ENCODE measurements at regions not wholly inside any gene's neighbourhood (a gene's known extent, or its start where the extent isn't known, plus 50 kb on each side); places are given as distances from the start of the nearest gene placed in this dataset.
A peak's percentile ranks its signal among the peaks of the same experiment; 100 is the strongest.

DNA sequence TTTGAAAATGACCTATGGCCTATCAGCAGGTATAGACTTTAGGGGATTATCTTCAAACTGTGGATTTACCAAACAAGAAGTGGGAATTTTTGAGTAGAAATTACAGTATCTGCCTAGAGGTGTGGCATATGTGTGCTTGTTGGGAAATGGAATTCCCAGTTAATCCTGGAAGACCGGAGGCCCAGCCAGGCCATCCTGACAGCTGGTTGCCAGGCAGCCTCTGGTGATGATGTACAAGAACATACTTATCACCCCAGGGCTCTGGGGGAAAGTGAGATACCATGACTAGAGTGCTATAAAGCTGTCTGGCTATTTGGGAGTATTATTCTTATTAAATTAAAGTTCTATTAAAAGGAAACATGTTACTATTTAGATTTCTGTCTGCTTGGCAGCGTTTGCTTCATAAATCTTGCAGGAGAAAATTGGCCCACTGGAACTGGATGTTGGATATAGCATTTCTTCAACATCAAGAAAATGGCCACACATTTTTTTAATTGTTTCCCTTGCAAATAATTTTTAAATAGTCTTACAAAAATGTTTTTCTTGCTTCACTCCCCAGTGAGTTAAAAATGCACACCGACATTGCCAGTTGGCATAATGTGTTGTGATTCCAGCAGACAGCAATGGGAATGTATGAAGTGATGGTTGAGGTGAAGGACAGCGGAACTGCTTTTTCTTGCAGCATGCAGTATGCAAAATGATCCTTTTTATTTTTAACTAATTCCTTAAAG is 187.8 kb downstream of the MYLK4 start:
- DNase-seq (ENCODE audit: low read depth) = no peak

DNA sequence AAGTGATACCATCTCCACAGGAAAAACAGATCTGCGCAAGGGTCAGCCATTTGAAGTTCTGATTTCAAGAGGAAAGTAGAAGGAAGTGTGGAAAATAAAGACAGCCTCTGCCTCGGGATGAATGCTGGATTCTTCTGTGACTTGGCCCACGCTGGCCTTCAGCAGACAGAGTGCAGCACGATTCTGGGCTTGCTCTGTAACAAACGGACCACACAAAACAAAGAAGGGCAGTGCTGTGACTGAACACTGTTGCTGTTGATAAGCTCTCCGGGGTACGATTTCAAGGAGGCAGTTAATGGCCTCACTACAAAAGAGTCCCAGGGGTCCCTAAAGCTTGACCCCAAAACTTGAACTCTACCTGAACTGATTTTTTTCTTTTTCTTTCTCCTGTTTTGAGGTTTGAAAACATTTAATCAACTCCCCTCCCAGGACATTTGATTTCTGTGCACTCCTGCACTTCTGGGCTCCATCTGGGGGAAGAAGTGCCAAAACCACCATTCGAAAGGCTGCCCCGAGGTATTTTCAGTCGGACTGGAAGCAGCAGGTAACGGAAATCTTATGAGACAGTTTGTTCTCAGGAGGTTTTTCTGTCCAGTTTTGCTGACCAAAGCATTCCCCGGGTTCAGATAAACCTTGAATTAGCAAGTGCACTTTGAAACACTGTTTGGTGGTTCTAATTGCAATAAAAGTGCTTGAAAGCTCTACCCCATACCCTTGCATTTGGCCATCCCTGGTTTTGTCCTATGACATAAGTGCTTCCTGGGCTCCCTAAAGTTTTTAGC is 189.6 kb downstream of the MYLK4 start:
- DNase-seq (ENCODE audit: low read depth) = no peak

DNA sequence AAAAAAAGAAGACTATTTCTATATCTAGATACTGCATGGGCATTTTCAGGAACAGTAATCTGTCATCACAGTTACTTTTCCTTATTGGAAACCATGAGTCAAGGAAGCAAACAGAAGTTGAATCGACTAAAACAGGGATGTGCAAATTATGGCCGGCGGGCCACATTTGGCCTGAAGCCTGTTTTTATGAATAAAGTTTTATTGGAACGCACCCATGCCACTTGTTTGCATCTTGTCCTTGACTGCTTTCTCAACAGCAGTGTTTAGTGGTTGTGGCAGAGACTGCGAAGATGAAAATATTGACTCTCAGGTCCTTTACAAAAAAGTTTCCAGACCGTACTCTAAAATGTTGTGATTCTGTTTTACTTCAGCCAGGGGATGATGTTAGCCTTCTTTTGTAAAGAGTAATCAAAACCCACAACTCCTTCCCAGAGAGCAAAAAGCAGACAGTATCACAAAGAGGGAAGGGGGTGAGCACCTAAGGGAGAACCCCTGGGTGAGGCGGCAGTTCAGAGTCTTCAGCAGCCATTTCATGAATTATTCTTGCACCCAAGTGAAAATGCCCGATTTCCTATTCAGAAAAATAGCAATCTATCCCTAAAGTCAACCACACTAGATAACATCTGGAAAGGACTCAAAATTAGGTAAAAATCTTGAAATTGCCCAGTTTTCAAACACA is 190.4 kb downstream of the MYLK4 start:
- no peak for DNase-seq (ENCODE audit: low read depth)

DNA sequence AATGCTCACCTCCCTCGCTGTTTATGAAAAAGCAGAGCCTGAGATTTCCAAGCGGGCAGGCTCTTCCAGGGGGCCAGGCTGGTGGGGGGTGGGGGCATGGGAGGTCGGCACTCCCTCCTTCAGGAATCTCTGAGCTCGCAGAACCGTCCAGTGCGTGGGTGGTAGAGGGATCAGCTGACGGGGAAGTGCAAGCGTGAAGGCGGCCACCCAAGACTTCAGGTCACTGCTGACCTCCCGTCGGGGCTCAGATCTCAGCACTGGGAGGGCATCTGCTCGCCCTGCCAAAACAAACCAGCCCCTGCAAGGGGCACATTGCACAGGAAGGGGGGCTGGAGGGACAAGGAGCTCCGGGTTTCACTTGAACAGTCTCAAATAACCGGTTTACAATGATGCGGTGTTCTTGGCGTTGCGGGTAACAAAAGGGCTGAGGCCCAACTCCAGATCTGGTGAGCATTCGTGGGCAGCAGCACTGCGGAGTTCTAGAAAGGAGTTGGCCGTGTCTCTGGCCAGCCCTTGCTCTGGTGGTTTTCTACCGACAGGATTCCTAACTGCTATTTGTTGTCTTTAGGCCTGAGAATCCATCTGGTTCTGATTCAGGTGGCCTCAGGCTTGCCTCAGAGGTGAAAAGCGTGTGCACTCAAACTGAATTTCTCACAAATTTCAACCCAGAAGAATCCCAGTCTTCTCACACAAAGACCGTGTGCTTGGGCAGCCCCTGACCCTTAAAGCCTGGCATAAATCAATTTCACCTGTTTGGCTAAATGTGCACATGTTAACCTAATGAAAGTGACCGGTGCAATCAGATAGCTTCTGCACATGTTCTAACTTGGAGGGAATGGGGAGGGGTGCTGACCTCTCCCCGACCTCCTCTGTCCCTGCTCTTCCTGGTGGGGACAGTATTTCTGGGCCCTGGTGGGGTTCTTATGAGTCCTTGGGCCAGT is 191.6 kb downstream of the MYLK4 start:
- no peak for DNase-seq (ENCODE audit: low read depth)

DNA sequence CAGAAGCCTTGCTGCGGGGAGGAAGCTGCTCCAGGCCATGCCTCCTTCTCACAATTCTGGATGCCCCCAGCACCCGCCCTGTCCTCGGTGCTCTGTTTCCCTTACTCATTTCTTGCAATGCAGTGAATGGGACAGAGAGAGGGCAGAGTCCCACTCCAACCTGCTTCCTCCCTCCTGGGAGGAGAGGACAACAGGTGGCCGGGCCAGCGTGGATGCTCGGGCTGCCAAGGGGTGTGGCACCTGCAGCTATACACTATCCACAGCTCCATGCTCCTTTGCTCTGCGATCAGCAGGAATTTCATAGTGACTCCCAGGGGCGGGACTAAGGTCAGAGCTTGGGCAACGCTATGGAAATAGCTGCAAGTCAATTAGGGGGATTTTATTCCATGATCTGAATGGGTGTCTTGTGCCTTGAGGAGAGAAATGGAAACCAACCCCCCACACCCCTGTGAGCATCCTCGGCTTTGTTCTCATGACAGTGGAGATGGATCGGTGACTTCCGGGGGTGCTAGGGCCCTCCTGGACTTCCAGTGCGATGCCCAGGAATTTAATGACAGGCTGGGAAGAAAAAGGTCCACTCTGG is 192.5 kb downstream of the MYLK4 start:
- DNase-seq (ENCODE audit: low read depth) = no peak

DNA sequence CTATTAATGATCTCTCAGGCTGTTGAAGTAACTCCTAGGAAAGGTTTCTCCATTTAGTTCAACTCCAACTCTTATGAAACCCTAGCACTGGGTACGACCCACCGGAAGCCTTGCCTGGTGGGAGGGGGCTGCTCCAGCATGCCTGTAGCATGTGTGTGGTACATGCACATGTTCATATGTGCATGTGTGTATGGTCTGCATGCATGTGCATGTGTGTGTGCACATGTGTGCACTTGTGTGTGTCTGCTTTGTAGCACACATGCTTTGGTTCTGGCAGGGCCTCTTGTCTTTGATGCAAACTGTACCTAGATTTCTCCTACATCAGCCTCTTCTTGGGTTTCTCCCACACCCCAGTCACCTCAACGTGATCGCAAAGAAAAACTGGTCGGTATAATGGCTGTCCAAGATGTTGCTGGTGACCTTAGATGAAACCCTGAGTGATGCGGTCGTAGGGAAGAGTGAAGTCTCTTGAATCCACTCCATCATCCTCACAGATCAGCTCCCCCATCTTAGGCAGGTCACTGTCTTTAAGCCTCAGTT is 193.5 kb downstream of the MYLK4 start:
- DNase-seq (ENCODE audit: low read depth) = no peak

DNA sequence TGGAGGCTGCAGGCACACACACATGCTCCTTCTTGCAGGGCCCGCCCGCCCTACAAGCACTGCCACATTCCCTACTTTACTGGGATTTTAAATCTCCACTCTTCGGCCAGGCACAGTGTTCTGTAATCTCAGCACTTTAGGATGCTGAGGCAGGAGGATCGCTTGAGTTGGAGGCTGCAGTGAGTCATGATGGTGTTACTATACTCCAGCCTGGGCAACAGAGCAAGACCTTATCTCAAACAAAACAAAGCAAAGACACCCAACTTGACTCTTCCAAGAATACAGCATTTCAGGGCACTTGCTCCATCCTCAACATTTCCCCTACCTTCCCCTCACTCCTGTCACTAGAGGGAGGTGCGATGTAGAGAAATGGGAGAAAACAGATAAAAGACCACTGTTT is 194.0 kb downstream of the MYLK4 start:
- no peak for DNase-seq (ENCODE audit: low read depth)

DNA sequence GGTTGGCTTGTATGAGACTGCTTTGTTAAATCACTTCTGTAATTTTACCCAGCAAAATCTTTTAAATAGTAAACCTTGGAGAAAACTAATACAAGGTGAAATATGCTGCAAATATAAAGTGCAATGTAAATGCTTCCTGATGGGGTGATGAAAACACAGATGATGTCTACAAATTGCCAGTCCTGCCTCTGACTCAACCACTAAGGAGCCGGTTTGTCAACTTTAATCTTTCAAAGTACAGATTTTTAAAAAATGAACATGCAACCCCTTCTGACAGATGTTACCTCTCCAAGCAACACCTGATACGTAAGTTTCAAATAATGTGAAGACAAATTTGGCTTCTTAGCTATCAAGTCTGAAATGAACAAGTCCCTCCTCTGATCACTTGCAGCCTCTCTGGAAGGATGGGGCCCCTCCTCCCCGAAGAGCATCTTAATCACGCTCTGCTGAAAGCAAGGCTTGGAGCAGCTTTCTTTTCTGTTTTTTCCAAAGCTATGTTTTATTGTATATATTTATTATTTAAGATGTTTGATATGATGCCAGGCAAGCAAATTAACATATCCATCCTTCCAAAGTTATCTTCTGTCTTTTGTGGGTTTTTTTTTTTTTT is 196.0 kb downstream of the MYLK4 start:
- DNase-seq (ENCODE audit: low read depth) = no peak

DNA sequence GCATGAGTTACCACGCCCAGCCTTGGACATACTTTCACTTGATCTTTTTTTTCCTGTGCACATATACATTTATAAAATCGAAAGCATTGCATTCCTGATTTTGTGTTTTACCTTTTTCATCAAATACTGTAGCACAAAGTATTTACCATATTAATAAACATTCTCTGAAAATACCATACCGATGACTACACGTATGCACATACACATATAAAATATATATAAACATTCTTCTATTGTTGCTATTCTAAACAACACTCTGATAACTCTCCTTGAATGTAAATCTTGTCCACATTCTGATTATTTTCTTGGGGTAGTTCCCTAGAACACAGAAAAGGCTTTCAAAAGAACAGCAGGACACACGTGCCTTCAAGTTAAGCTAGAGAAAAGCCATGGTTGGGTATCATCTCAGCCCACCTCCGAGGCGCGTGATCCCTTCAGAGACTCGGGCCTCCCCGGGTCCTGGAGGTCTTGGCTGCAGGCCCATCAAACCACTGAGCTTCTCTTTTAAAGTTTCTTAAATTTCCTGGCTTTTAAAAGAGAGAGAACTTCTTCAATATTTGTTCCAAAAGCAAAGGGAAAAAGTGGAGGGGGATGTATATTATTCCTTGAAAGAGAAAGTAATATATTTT is 198.1 kb downstream of the MYLK4 start:
- DNase-seq (ENCODE audit: low read depth) = no peak

DNA sequence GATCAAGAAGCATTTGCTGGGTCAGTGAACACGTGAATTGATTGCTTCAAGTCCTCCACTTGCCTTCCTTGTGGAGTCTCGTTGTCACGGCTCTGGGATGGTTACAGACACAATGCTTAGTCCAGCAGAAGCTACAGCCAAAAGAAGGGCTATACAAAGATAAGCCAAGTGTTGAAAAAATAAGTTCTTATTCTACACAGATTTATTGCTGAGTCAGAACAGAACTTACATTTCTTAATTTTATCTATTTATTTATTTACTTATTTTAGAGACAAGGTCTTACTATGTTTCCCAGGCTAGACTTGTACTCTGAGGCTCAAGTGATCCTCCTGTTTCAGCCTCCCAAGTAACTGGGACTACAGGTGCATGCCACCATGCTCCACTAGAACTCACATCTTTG is 199.0 kb downstream of the MYLK4 start:
- no peak for DNase-seq (ENCODE audit: low read depth)

DNA sequence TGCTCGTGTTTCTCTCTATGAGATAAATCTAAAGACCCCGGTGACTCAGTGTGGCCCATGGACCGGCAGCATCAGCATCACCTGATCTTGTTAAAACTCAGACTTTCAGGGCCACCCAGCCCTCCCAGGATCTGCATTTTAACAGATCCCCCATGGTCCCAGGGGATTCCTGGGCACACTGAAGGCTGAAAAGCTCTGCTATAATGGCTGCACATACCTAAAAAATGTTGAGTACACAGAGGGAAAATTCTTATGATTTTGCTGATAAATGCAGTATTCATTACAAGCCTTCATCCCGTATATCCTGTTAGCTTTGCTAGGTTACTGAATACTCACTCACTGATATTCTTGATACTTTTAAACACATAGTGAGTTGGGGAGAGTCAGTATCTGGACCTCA is 200.5 kb downstream of the MYLK4 start:
- no peak for DNase-seq (ENCODE audit: low read depth)

DNA sequence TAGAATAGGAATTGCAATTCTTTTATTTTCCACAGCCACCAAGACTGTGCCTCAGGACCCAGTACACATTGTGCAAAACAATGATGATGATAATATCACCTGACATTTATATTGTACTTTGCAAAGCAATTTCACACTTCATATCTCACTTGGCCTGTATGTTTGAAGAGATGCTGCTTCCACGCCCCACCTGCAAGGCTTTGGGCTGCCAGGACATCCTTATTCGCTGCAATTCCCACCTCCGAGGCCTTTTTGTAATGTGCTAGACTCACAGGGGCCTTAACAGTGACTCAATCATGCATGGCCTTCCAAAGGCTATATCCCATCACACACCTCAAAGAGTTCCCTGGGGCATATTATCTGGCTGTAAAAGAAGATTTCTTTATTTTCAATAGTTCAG is 200.9 kb downstream of the MYLK4 start:
- DNase-seq (ENCODE audit: low read depth) = no peak

DNA sequence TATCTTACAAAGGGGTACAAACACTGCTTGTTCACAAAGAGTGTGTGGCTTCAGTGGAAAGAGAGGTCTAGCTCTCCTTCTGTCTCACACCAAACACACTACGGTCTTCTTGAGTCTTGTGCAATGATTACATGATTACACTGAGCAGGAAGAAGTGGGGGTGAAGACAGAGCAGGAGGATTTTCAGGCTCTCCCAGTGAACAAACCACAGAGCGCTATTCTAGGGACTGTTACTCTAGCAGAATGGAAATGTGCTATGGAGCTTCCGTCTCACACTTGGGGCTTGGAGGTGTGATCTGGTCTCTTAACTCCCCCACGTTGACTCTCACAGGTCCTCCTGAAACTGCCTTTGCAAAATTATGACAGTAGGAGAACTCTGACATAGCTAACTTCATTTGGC is 203.4 kb downstream of the MYLK4 start:
- DNase-seq (ENCODE audit: low read depth) = no peak

DNA sequence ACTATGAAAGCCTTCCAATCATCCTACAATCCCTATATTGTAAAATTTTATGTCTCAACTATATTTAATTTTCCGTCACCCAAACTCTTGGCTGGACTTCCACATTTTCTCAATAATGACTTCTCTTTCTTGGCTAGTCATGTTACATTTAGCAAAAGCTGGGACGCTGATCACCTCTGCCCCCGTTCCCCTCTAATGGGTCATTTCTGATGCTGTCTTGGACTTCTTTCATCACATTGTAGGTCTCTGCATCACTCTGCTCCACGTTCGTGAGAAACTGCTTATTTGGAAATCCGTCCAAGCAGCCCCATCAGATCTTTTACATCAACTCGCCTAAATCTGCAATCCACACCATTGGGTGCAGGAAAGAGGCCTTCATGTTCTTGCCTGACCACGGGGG is 203.8 kb downstream of the MYLK4 start:
- no peak for DNase-seq (ENCODE audit: low read depth)

DNA sequence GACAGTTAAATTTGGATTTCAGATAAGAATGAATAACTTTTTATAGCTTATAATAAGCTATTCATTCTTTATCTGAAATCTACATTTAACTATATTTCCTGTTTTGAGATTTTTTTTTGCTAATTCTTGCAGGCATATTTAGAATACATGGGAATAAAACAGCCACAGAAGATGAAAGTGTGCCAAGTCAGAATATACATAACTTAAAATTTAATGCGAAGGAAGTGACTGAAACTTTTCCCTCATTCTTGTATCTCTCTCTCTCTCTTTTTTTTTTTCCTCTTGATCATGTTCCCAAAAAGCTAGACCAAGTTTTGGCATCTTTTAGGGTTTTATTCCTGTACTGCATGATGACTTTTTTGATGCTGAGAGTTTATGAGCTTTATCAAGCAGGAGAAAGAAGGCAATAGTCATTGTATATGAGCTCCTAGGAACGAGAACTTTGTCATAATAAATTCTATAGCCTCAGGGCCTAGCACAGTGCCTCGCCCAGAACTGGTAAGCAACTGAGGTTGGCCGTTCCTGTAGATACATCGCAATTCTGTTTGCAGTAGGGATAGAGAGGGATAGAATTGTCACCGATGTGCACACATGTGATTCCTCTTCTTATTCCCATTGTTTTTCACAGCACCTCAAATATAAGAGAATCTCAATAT is 205.2 kb downstream of the MYLK4 start:
- no peak for DNase-seq (ENCODE audit: low read depth)

DNA sequence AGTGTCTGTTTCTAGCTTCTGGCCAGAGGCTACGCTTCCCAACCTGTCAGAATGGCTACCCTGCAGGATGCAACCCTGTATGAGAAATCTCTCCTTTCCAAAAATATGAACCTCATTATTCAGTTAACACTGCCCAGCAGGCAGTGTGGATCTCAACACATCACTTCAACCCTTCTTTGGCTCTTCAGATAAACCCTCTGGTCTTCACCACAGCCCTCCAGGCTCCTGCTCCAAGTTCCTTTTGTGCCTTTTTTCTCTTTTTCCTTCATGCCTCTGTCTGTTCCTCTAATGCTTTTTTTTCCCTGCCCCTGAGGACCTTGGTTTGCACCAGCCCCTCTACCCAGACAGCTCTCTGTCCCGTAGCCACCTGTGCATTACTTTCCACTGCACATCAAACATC is 207.4 kb downstream of the MYLK4 start:
- DNase-seq (ENCODE audit: low read depth) = no peak

DNA sequence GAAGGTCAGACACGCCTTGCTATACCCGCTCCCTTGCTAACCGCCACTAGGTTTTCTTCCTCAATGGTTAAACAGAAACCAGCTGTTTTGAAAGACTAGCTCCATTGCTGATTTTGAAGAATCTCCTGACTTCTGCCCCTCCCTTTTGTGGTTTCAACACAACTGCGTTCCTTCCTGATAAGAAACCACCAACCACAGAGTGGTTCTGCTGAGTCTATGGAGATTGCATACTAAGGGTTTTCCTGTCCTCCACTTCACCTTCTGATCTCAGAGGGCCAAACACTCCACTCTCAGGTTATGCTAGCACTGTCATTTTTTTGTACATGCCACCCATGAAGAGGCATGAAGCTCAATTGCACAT is 207.9 kb downstream of the MYLK4 start:
- peak; percentile 96 for DNase-seq (ENCODE audit: low read depth)

DNA sequence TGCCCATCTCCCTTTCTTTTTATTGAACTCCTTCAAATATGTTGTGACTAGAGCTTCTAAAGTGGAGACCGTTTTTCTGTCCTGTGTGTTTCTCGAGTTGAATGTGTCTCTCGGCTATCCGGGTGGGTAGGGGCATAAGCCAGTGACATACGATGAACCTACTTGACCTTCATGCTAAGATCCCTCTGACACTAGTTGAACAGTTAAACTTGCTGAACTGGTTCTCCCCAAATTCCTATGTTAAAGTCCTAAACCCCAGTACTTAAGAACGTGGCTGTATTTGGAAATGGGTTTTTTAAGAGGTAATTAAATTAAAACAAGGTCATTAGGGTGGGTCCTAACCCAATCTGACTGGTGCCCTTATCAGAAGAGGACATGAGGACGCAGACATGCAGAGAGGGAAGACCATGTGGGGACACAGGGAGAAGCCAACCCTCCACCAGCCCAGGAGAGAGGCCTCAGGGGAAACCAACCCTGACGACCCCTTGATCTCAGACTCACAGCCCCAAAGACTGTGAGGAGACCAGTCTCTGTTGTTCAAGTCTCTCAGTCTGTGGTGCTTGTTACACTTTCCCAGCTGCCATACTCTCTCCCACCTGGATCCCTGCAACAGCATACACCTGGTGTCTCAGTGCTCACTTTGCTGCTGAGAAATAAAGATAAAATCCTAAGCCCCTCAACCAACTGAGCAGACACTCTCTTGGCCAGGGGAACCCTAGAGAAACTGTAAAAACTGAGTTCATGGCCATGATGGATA is 208.4 kb downstream of the MYLK4 start:
- DNase-seq (ENCODE audit: low read depth) = no peak

DNA sequence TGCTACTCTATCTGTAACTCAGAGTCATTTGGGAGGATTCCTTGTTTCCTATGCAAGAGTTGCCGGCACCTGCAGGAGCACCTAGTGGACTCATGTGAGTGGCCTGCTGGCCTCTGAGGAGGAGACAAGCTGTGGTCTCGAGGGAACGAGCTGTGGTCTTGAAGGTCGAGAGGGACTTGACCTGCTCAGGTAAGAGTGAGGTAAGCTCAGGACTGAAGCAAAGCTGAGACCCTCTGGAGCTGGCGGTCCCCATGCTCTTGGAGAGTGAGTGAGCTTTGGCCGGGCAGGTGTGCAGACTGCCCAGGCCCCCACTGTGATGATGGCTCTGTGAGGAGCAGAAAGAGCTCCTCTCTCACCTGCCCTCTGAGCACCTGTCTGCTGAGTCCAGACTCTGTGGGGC is 214.3 kb downstream of the MYLK4 start:
- DNase-seq (ENCODE audit: low read depth) = no peak
